Neural cell (in vitro differentiated cells): ENCODE measurements at regions not wholly inside any gene's neighbourhood (a gene's known extent, or its start where the extent isn't known, plus 50 kb on each side); places are given as distances from the start of the nearest gene placed in this dataset.

Source experiments
- H2AFZ ChIP-seq: fragments of 200-600, 300-800 bp; sonication (generic), shearing (Covaris generic); 2 replicates; pipeline ENCODE4 v1.6.0; 2014; ENCODE audit warnings: low read depth, mild to moderate bottlenecking, antibody characterized with exemption, low read length, moderate library complexity
- H3F3A ChIP-seq: fragments of 200-600 bp; shearing (Covaris generic); 2 replicates; pipeline ENCODE4 v1.6.1; 2016; ENCODE audit warnings: mild to moderate bottlenecking, moderate library complexity, mixed read lengths, antibody characterized with exemption, low read length; ENCODE audit not compliant: insufficient read depth, poor library complexity, severe bottlenecking
- H3K27ac ChIP-seq: fragments of 200-600, 300-800 bp; sonication (generic), shearing (Covaris generic); 2 replicates; pipeline ENCODE4 v1.5.1; 2014; ENCODE audit warnings: mild to moderate bottlenecking, low read length, moderate library complexity
- H3K27me3 ChIP-seq: fragments of 300-800, 200-600 bp; sonication (generic), shearing (Covaris generic); 2 replicates; pipeline ENCODE4 v1.6.0; 2014; ENCODE audit warnings: mild to moderate bottlenecking, low read depth, low read length, moderate library complexity; ENCODE audit not compliant: insufficient read depth
- H3K36me3 ChIP-seq: fragments of 300-800, 200-600 bp; sonication (generic), shearing (Covaris generic); 2 replicates; pipeline ENCODE4 v1.5.1; 2014; ENCODE audit warnings: mild to moderate bottlenecking, antibody characterized with exemption, low read length, moderate library complexity; ENCODE audit not compliant: insufficient read depth
- H3K4me2 ChIP-seq: fragments of 300-800, 200-600 bp; sonication (generic), shearing (Covaris generic); 2 replicates; pipeline ENCODE4 v1.6.0; 2014; ENCODE audit warnings: mild to moderate bottlenecking, low read length
- H3K4me3 ChIP-seq: fragments of 300-800, 200-600 bp; sonication (generic), shearing (Covaris generic); 2 replicates; pipeline ENCODE4 v1.5.1; 2014; ENCODE audit warnings: mild to moderate bottlenecking, low read length, moderate library complexity
- H3K79me2 ChIP-seq: fragments of 200-600 bp; shearing (Covaris generic); replicated peaks from 2 replicates; pipeline ENCODE4 v1.6.0; 2014; ENCODE audit warnings: mild to moderate bottlenecking, low read length, moderate library complexity; ENCODE audit not compliant: insufficient read depth
- H3K9ac ChIP-seq: fragments of 300-800, 200-600 bp; sonication (generic), shearing (Covaris generic); 2 replicates; pipeline ENCODE4 v1.6.1; 2016; ENCODE audit warnings: mild to moderate bottlenecking, low read length, mixed read lengths
- H3K9me2 ChIP-seq: fragments of 200-600 bp; shearing (Covaris generic); 2 replicates; pipeline ENCODE4 v1.6.1; 2016; ENCODE audit warnings: mild to moderate bottlenecking, low read length, mixed read lengths; ENCODE audit not compliant: insufficient read depth
- H3K9me3 ChIP-seq: fragments of 200-600, 300-800 bp; sonication (generic), shearing (Covaris generic); 2 replicates; pipeline ENCODE4 v1.6.1; 2016; ENCODE audit warnings: mild to moderate bottlenecking, mixed run types, low read length, moderate library complexity, mixed read lengths
- H4K20me1 ChIP-seq: fragments of 200-600 bp; shearing (Covaris generic); 2 replicates; pipeline ENCODE4 v1.6.1; 2016; ENCODE audit warnings: mild to moderate bottlenecking, mixed run types; ENCODE audit not compliant: insufficient read depth
- CTCF ChIP-seq: fragments of 450-650 bp; IDR thresholded peaks from 2 replicates; pipeline ENCODE4 v1.5.1; 2014; ENCODE audit warnings: antibody characterized with exemption, mild to moderate bottlenecking, moderate library complexity; ENCODE audit not compliant: poor library complexity, severe bottlenecking
- EP300 ChIP-seq: fragments of 450-650 bp; conservative IDR thresholded peaks from 2 replicates; pipeline ENCODE4 v1.6.1; 2014; ENCODE audit warnings: antibody characterized with exemption, mild to moderate bottlenecking, moderate library complexity; ENCODE audit not compliant: poor library complexity, severe bottlenecking
- EZH2 ChIP-seq: fragments of 200-600, 300-800 bp; shearing (Covaris generic), sonication (generic); IDR thresholded peaks from 2 replicates; pipeline ENCODE4 v1.6.1; 2014; ENCODE audit warnings: antibody characterized with exemption, low read length, borderline replicate concordance, mild to moderate bottlenecking; ENCODE audit not compliant: insufficient read depth, poor library complexity, severe bottlenecking
- MXI1 ChIP-seq: fragments of 450-650 bp; conservative IDR thresholded peaks from 2 replicates; pipeline ENCODE4 v1.6.1; 2014; ENCODE audit warnings: antibody characterized with exemption, mild to moderate bottlenecking; ENCODE audit not compliant: poor library complexity, severe bottlenecking
- POLR2AphosphoS5 ChIP-seq: IDR thresholded peaks from 2 replicates; pipeline ENCODE4 v1.6.1; 2012
- RAD21 ChIP-seq: fragments of 450-650 bp; conservative IDR thresholded peaks from 2 replicates; pipeline ENCODE4 v1.6.1; 2014; ENCODE audit warnings: antibody characterized with exemption, mild to moderate bottlenecking, moderate library complexity
- REST ChIP-seq: IDR thresholded peaks from 2 replicates; pipeline ENCODE4 v1.6.1; 2012; ENCODE audit warnings: borderline replicate concordance
- SMC3 ChIP-seq: fragments of 450-650 bp; conservative IDR thresholded peaks from 2 replicates; pipeline ENCODE4 v1.6.1; 2014; ENCODE audit warnings: antibody characterized with exemption, mild to moderate bottlenecking, moderate library complexity; ENCODE audit not compliant: poor library complexity
- TAF1 ChIP-seq: IDR thresholded peaks from 2 replicates; pipeline ENCODE4 v1.6.1; 2012; ENCODE audit warnings: low read depth

GRCh38 chr4:62913065-62913464 lies 1496.2 kb downstream of the TECRL start:
- TF ChIP-seq EZH2 = no peak
- no peak for TF ChIP-seq TAF1
- TF ChIP-seq RAD21 = no peak
- no peak for TF ChIP-seq CTCF
- no peak for TF ChIP-seq REST
- TF ChIP-seq EP300 = no peak
- no peak for TF ChIP-seq MXI1
- no peak for TF ChIP-seq POLR2AphosphoS5
- TF ChIP-seq SMC3 = no peak
- Histone ChIP-seq H4K20me1 (no peaks in the 10 kb centered on the region), H3K4me3 (no peak overlapping the region), H3F3A (no peaks in the 10 kb centered on the region), H3K36me3 (no peaks in the 10 kb centered on the region), H3K27me3 (no peaks in the 10 kb centered on the region), H3K4me2 (no peak overlapping the region), H2AFZ (no peak overlapping the region), H3K9me3 (no peaks in the 10 kb centered on the region), H3K79me2 (no peaks in the 10 kb centered on the region), H3K9me2 (no peaks in the 10 kb centered on the region), H3K27ac (no peak overlapping the region), H3K9ac (no peak overlapping the region)

GRCh38 chr4:62912531-62912930 lies 1496.7 kb downstream of the TECRL start:
- no peaks in the 10 kb centered on the region for H3K9me2 ChIP-seq
- H3K36me3 ChIP-seq = no peaks in the 10 kb centered on the region
- H2AFZ ChIP-seq = no peak overlapping the region
- H3K27ac ChIP-seq = no peak overlapping the region
- H3K4me2 ChIP-seq = no peak overlapping the region
- H3K9ac ChIP-seq = no peak overlapping the region
- TF ChIP-seq RAD21 (no peak), MXI1 (no peak), EZH2 (no peak), TAF1 (no peak), CTCF (no peak), POLR2AphosphoS5 (no peak), REST (no peak), SMC3 (no peak), EP300 (no peak)
- H3K79me2 ChIP-seq = no peaks in the 10 kb centered on the region
- no peaks in the 10 kb centered on the region for H3K9me3 ChIP-seq
- no peak overlapping the region for H3K4me3 ChIP-seq
- H3F3A ChIP-seq = no peaks in the 10 kb centered on the region
- H3K27me3 ChIP-seq = no peaks in the 10 kb centered on the region
- H4K20me1 ChIP-seq = no peaks in the 10 kb centered on the region
